ENCODE measurements at regions not wholly inside any gene's neighbourhood (a gene's known extent, or its start where the extent isn't known, plus 50 kb on each side); places are given as distances from the start of the nearest gene placed in this dataset.

GRCh38 chr2:5035057-5035488, 657.1 kb upstream of the SOX11 start:
- Mint-ChIP-seq H3K27me3 (no peaks in the 10 kb centered on the region), H3K4me3 (no peak overlapping the region), H3K36me3 (ENCODE audit: insufficient read depth) (no peaks in the 10 kb centered on the region), H3K9me3 (peaks cover 20% of the 10 kb centered on the region), H3K4me1 (no peaks in the 10 kb centered on the region), H3K27ac (ENCODE audit: low read depth) (no peak overlapping the region)
- DNase-seq (ENCODE audit: low spot score in 2 of 2), result no peak
- no peak for ATAC-seq (replicated peaks; ENCODE audit: extremely low read depth, poor library complexity, severe bottlenecking)

GRCh38 chr2:5036256-5036655, 655.9 kb upstream of the SOX11 start:
- H3K36me3 Mint-ChIP-seq (ENCODE audit: insufficient read depth), result no peaks in the 10 kb centered on the region
- H3K9me3 Mint-ChIP-seq, result peaks cover 25% of the 10 kb centered on the region
- H3K4me1 Mint-ChIP-seq, result no peaks in the 10 kb centered on the region
- ATAC-seq (replicated peaks; ENCODE audit: extremely low read depth, poor library complexity, severe bottlenecking) (no peak), DNase-seq (ENCODE audit: low spot score in 2 of 2) (no peak)
- no peak overlapping the region for H3K4me3 Mint-ChIP-seq
- no peaks in the 10 kb centered on the region for H3K27me3 Mint-ChIP-seq
- H3K27ac Mint-ChIP-seq (ENCODE audit: low read depth), result no peak overlapping the region

- Mint-ChIP-seq H3K4me3 (no peak overlapping the region), H3K4me1 (no peaks in the 10 kb centered on the region), H3K27ac (ENCODE audit: low read depth) (no peak overlapping the region), H3K36me3 (ENCODE audit: insufficient read depth) (no peaks in the 10 kb centered on the region), H3K27me3 (no peaks in the 10 kb centered on the region), H3K9me3 (peaks cover 15% of the 10 kb centered on the region)
- ATAC-seq (replicated peaks; ENCODE audit: extremely low read depth, poor library complexity, severe bottlenecking), result no peak
- DNase-seq (ENCODE audit: low spot score in 2 of 2), result no peak
These were observed 652.8 kb upstream of the SOX11 start for GRCh38 chr2:5039241-5039975.

- H3K4me1 Mint-ChIP-seq, result no peaks in the 10 kb centered on the region
- ATAC-seq (replicated peaks; ENCODE audit: extremely low read depth, poor library complexity, severe bottlenecking), result no peak
- peaks cover 15% of the 10 kb centered on the region for H3K9me3 Mint-ChIP-seq
- H3K4me3 Mint-ChIP-seq, result no peak overlapping the region
- H3K36me3 Mint-ChIP-seq (ENCODE audit: insufficient read depth), result no peaks in the 10 kb centered on the region
- H3K27ac Mint-ChIP-seq (ENCODE audit: low read depth), result no peak overlapping the region
- no peaks in the 10 kb centered on the region for H3K27me3 Mint-ChIP-seq
- no peak for DNase-seq (ENCODE audit: low spot score in 2 of 2)
These were observed 651.6 kb upstream of the SOX11 start for GRCh38 chr2:5040571-5040970.

GRCh38 chr2:5041501-5041900, 650.7 kb upstream of the SOX11 start:
- DNase-seq (ENCODE audit: low spot score in 2 of 2), result no peak
- Mint-ChIP-seq H3K27me3 (no peaks in the 10 kb centered on the region), H3K4me3 (no peak overlapping the region), H3K36me3 (ENCODE audit: insufficient read depth) (no peaks in the 10 kb centered on the region), H3K27ac (ENCODE audit: low read depth) (no peak overlapping the region), H3K4me1 (no peaks in the 10 kb centered on the region), H3K9me3 (peaks cover 15% of the 10 kb centered on the region)
- no peak for ATAC-seq (replicated peaks; ENCODE audit: extremely low read depth, poor library complexity, severe bottlenecking)

GRCh38 chr2:5042666-5043440, 649.3 kb upstream of the SOX11 start:
- ATAC-seq (replicated peaks; ENCODE audit: extremely low read depth, poor library complexity, severe bottlenecking) (no peak), DNase-seq (ENCODE audit: low spot score in 2 of 2) (no peak)
- Mint-ChIP-seq H3K4me1 (no peaks in the 10 kb centered on the region), H3K27ac (ENCODE audit: low read depth) (no peak overlapping the region), H3K27me3 (no peaks in the 10 kb centered on the region), H3K4me3 (no peak overlapping the region), H3K9me3 (peaks cover 9% of the 10 kb centered on the region), H3K36me3 (ENCODE audit: insufficient read depth) (no peaks in the 10 kb centered on the region)

- no peaks in the 10 kb centered on the region for H3K36me3 Mint-ChIP-seq (ENCODE audit: insufficient read depth)
- H3K27ac Mint-ChIP-seq (ENCODE audit: low read depth), result no peak overlapping the region
- peaks cover 13% of the 10 kb centered on the region for H3K9me3 Mint-ChIP-seq
- H3K27me3 Mint-ChIP-seq, result no peaks in the 10 kb centered on the region
- H3K4me1 Mint-ChIP-seq, result no peaks in the 10 kb centered on the region
- no peak for ATAC-seq (replicated peaks; ENCODE audit: extremely low read depth, poor library complexity, severe bottlenecking)
- H3K4me3 Mint-ChIP-seq, result no peak overlapping the region
- DNase-seq (ENCODE audit: low spot score in 2 of 2), result no peak
These were observed 640.9 kb upstream of the SOX11 start for GRCh38 chr2:5051300-5051699.

- no peak overlapping the region for H3K27ac Mint-ChIP-seq (ENCODE audit: low read depth)
- H3K36me3 Mint-ChIP-seq (ENCODE audit: insufficient read depth), result no peaks in the 10 kb centered on the region
- H3K9me3 Mint-ChIP-seq, result peaks cover 19% of the 10 kb centered on the region
- DNase-seq (ENCODE audit: low spot score in 2 of 2) (no peak), ATAC-seq (replicated peaks; ENCODE audit: extremely low read depth, poor library complexity, severe bottlenecking) (no peak)
- no peaks in the 10 kb centered on the region for H3K4me1 Mint-ChIP-seq
- H3K4me3 Mint-ChIP-seq, result no peak overlapping the region
- H3K27me3 Mint-ChIP-seq, result no peaks in the 10 kb centered on the region
These were observed 639.3 kb upstream of the SOX11 start for GRCh38 chr2:5052905-5053304.

- ATAC-seq (replicated peaks; ENCODE audit: extremely low read depth, poor library complexity, severe bottlenecking) (no peak), DNase-seq (ENCODE audit: low spot score in 2 of 2) (no peak)
- Mint-ChIP-seq H3K4me3 (no peak overlapping the region), H3K4me1 (no peaks in the 10 kb centered on the region), H3K9me3 (peaks cover 18% of the 10 kb centered on the region), H3K27ac (ENCODE audit: low read depth) (no peak overlapping the region), H3K27me3 (no peaks in the 10 kb centered on the region), H3K36me3 (ENCODE audit: insufficient read depth) (peaks cover 1% of the 10 kb centered on the region)
These were observed 634.3 kb upstream of the SOX11 start for GRCh38 chr2:5057891-5058351.

GRCh38 chr2:5060956-5061355, 631.2 kb upstream of the SOX11 start:
- H3K36me3 Mint-ChIP-seq (ENCODE audit: insufficient read depth), result peaks cover 1% of the 10 kb centered on the region
- H3K27ac Mint-ChIP-seq (ENCODE audit: low read depth), result no peak overlapping the region
- H3K4me1 Mint-ChIP-seq, result no peaks in the 10 kb centered on the region
- peaks cover 25% of the 10 kb centered on the region for H3K9me3 Mint-ChIP-seq
- DNase-seq (ENCODE audit: low spot score in 2 of 2), result no peak
- no peak for ATAC-seq (replicated peaks; ENCODE audit: extremely low read depth, poor library complexity, severe bottlenecking)
- H3K27me3 Mint-ChIP-seq, result no peaks in the 10 kb centered on the region
- H3K4me3 Mint-ChIP-seq, result no peak overlapping the region

GRCh38 chr2:5064687-5065086, 627.5 kb upstream of the SOX11 start:
- Mint-ChIP-seq H3K4me1 (no peaks in the 10 kb centered on the region), H3K27ac (ENCODE audit: low read depth) (no peak overlapping the region), H3K27me3 (no peaks in the 10 kb centered on the region), H3K9me3 (peaks cover 18% of the 10 kb centered on the region), H3K36me3 (ENCODE audit: insufficient read depth) (no peaks in the 10 kb centered on the region), H3K4me3 (no peak overlapping the region)
- ATAC-seq (replicated peaks; ENCODE audit: extremely low read depth, poor library complexity, severe bottlenecking) (no peak), DNase-seq (ENCODE audit: low spot score in 2 of 2) (no peak)

GRCh38 chr2:5067816-5068215, 624.4 kb upstream of the SOX11 start:
- Mint-ChIP-seq H3K4me3 (no peak overlapping the region), H3K27me3 (no peaks in the 10 kb centered on the region), H3K4me1 (no peaks in the 10 kb centered on the region), H3K27ac (ENCODE audit: low read depth) (no peak overlapping the region), H3K9me3 (peaks cover 18% of the 10 kb centered on the region), H3K36me3 (ENCODE audit: insufficient read depth) (no peaks in the 10 kb centered on the region)
- no peak for ATAC-seq (replicated peaks; ENCODE audit: extremely low read depth, poor library complexity, severe bottlenecking)
- no peak for DNase-seq (ENCODE audit: low spot score in 2 of 2)

GRCh38 chr2:5070257-5070656, 621.9 kb upstream of the SOX11 start:
- H3K4me1 Mint-ChIP-seq, result no peaks in the 10 kb centered on the region
- no peak overlapping the region for H3K4me3 Mint-ChIP-seq
- no peak for DNase-seq (ENCODE audit: low spot score in 2 of 2)
- no peak for ATAC-seq (replicated peaks; ENCODE audit: extremely low read depth, poor library complexity, severe bottlenecking)
- peaks cover 13% of the 10 kb centered on the region for H3K9me3 Mint-ChIP-seq
- H3K36me3 Mint-ChIP-seq (ENCODE audit: insufficient read depth), result no peaks in the 10 kb centered on the region
- no peak overlapping the region for H3K27ac Mint-ChIP-seq (ENCODE audit: low read depth)
- no peaks in the 10 kb centered on the region for H3K27me3 Mint-ChIP-seq
